8988T (cell line): ENCODE measurements at regions not wholly inside any gene's neighbourhood (a gene's known extent, or its start where the extent isn't known, plus 50 kb on each side); places are given as distances from the start of the nearest gene placed in this dataset.
"Not testable (repeated sequence)": the region's sequence is repeated elsewhere in the genome, so short reads cannot be mapped to it uniquely, and the experiment has no call there.

Experiments
- DNase-seq: peaks from one replicate; pipeline ENCODE4 v3.0.0; 2011

DNA sequence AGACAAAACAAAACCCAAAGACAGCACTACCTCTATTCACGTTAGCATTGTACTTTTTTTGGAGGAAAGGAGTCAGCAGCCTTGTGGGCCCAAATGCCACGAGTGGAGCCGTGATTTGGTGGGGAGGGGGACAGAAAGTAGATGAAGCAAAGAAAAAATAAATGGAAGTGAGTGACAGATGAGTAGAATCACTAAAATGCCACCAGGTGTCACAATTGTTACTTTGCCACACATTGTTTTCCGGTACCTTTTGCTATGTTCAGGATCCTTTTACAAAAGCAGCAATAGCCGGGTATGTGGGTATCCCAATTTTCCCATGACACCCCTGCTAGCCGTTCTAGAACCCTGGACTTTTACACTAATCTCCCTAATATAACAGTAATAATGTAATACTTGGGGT lies 85.0 kb upstream of the AK4 start:
- DNase-seq: peak; percentile 18

DNA sequence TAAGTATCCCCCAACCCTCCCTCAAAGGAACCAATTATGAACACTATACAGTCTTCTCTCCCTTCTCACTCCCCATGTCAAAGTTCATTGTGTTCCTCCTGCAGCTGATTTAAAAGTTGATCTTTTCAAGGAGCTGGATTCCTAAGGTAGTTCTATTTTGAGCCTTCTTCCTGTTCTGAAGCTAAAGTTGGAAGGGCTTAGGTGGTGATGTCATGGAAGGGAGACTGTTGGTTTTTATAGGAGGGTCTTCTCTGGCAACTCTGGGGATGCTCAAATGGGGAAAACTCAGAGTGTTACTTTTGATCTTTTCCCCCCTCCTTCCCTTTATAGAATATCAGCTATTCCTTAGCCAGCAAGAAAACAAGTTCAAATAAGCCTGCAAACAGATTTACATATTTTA lies 83.0 kb upstream of the AK4 start:
- no peak for DNase-seq

- peak; percentile 37 for DNase-seq
Observed at GRCh38 chr1:65065524-65066418, 82.2 kb upstream of the AK4 start.

GRCh38 chr1:65066419-65066765 lies 81.6 kb upstream of the AK4 start:
- peak; percentile 61 for DNase-seq

GRCh38 chr1:65066766-65067490 lies 81.1 kb upstream of the AK4 start:
- peak; percentile 62 for DNase-seq

DNA sequence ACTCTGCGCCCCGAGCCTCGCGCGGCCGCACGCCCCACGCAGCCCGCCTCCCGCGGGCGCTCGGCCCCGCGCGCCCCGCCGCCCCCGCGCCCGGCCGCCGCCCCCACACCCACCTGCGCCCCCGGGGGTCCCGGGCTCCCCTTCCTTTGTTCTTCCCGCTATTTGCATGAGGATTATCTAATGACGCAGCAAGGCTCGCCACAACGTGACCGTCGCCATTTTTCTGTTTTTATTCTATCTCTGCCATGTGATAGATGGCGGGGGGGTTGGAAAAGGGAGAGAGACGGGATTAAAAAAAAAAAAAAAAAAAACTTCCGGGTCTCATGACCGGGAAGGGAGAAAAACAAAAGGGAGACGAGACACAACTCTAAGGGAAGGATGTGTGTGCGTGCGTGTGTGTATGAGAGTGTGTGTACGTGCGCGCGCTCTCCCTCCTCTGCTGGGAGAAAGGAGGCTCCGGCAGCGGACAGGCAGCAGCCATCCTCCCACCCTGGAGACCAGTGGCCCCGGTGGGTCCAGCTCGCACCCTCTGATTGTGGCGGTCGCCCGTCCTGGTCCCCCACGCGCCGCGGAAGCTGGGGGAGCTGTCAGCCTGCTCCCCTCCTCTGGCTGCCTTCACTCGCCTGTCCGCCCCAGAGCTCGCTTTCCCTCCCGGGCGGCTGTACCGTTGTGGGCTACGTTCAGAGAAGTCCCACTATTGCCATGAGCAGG lies 80.4 kb upstream of the AK4 start:
- DNase-seq: peak; percentile 44

DNA sequence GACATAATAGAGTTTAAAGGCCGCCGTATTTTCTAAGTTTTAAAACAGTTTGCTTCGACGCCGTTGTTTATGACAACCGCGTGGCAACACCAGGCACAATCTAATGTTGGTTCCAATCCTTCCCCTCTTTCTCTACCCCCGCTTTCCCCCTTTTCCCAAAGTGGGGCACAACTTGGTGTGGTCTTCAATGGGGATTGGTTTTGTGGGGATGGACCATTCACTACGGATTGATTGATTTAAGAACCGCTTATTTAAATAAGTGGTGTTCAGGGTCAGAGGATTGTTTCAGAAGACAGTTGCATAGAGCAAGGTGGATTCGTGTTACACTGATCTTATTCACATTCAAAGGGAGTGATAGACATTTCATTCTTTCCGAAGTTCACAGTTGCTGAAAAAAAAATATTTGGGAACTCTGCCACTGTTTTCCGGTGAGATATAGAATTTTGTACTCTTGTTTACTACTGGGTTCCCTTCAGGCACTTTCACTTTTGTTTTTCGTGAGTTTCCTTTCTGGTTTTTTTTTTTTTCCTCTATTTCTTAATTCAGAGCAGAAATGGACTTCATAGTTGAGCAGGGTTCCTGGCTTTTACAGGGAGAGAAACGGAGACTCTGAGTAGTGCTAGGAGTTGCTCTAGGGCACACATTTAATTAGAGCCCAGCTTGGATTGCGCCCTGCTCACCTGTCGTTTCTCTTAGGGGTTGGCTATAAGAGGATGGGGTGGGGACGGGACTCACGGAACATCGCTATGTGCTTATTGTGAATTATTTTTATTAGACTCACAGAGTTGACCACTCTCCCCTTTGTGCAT lies 79.6 kb upstream of the AK4 start:
- DNase-seq: peak; percentile 10

DNA sequence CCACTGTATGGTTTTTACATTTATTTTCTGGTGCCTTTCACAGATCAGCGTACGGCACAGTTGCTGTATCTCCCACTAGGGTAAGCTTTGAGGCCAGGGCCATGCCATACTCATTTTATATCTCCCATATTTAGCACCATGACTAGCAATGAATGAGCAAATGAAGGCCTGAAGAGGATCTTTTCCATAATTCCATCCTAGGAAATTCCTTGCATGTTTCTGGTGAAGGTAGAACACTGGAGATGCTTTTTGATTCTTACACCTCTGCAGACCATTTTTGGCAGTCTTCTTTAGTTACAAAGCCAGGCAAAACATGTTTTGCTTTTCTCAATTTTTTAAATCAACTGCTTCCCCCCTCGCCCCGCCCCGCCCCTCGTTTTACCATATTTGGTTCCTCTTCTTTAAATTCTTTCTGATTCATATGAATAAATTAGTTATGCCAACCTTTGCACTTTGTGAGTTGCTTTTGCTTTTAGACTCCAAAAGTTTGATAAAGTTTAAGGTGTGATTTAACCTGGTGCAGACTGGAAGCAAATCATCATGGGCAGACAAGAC lies 78.9 kb upstream of the AK4 start:
- DNase-seq: no peak

GRCh38 chr1:65072845-65073244 lies 75.2 kb upstream of the AK4 start:
- no peak for DNase-seq

DNA sequence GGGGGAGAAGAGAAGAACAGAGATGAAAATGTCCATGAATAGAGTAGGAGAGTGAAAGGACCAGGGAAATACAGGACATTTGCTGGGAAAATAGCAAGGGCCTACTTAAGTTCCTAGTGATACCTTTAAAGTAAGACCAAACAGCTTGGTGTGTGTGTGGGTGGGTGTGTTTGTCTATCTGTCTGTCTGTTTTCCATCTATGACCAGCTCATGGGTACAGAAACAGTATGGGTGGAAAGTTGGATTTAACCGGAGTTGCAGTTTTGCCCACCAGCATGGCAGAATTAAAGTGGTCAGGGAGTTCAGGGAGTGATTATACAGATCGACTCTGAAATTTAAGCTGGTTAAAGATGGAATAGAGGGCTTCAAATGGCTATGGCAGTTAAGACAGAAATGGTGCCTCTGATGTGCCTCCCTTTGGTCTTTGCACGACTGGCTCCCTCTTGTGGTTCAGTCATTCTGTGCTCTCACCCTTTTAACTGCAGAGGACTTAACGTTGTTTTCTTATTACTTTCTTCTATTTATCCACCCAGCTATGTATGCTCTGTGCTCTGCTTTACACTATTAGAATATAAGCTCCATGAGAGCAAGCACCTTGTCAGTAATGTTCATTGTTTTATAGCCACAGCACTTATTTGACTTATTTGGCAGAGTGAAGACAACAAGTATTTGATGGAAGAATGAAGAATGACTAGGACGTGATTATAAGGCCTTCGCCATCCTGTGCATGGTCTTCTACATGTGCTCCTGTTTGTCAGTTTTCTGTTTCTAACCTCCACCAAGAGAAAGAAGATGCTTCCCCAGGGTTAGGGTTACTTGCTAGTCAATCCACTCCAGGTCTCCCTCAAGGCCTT lies 72.7 kb upstream of the AK4 start:
- no peak for DNase-seq

- DNase-seq: no peak
Observed at GRCh38 chr1:65077369-65077768, 70.6 kb upstream of the AK4 start.

DNA sequence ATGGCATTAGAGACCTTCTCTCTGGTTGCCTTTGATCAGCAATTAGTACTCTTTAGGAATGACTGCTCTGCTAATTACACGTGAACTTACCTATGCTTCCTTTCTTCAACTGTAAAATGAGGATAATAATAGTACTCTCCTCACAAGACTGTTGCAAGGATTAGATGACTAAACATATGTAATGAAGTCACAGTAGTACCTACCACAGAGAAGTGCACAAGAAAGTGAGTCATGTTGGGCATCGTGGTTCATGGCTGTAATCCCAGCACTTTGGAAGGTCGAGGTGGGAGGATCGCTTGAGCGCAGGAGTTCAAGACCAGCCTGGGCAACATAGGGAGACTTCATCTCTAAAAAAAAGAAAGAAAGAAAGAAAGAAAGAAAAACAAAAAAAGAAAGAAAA lies 68.1 kb upstream of the AK4 start:
- no peak for DNase-seq

- DNase-seq: no peak
Observed at GRCh38 chr1:65082346-65083040, 65.5 kb upstream of the AK4 start.

GRCh38 chr1:65083263-65083896 lies 64.6 kb upstream of the AK4 start:
- no peak for DNase-seq

DNA sequence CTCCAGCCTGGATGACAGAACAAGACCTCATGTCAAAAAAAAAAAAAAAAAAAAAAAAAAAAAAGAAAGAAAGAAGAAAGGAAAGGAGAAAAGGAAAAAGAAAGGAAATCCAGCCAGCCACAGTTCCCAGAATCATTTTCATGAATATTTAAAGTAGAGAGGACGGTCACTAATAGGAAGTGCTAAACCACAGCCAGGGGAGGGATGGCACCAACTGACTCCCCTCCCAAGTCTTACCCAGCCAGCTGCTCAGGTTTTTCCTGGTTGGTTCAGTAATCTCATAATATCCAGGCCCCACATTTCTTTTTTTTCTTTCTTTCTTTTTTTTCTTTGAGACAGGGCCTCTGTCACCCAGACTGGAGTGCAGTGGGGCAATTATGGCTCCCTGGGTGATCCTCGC lies 63.9 kb upstream of the AK4 start:
- no peak for DNase-seq

GRCh38 chr1:65087519-65087918 lies 60.5 kb upstream of the AK4 start:
- DNase-seq: not testable (repeated sequence)

DNA sequence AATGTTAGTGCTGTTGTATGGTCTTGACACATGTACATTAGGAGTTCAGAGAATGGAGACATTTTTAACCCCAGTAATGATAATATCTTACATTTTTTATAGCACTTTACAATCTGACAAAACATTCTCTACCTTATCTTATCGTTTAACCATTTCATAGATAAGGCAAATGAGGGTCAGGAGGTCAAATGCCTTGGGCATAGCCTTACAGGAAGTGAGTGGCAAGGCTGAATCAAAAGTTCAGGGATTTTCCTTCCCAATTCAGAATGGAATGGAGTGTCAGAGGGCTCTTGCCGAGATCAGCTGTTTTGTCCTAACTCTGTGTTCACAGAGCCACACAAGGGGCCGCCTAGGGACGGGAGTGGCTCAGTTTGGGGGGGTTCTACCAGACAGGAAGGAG lies 57.6 kb upstream of the AK4 start:
- no peak for DNase-seq

DNA sequence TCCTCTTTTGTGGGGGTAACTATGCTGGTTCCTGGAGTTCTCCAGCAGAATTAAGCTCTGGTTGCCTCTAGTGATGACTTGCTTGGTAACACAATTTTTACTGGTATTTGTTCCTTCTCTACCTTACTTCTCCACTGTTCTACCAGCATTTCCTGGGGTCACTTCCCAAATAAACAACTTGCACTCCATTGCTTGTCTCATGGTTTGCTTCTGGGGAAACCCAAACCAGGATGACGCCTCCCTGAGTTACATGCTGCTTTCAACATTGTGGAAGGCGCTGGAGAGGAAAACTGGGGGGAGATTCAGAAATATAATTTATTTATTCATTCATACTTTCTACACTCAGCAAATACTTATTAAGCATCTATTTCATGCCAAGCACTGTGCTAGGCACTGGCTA lies 55.3 kb upstream of the AK4 start:
- DNase-seq: no peak

DNA sequence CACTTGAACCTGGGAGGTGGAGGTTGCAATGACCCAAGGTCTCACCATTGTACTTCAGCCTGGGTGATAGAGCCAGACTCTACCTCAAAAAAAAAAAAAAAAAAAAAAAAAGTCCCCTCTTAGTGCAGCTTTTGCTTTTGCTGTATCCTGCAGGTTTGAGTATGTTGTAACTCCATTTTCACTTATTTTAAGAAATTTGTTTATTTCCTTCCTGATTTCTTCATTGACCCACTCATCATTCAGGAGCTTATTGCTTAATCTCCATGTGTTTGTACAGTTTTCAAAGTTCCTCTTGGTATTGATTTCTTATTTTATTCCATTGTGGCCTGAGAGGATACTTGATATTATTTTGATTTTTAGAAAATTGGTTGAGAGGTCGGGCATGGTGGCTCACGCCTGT lies 50.9 kb upstream of the AK4 start:
- DNase-seq: no peak
